ENCODE measurements at regions not wholly inside any gene's neighbourhood (a gene's known extent, or its start where the extent isn't known, plus 50 kb on each side); places are given as distances from the start of the nearest gene placed in this dataset.

DNA sequence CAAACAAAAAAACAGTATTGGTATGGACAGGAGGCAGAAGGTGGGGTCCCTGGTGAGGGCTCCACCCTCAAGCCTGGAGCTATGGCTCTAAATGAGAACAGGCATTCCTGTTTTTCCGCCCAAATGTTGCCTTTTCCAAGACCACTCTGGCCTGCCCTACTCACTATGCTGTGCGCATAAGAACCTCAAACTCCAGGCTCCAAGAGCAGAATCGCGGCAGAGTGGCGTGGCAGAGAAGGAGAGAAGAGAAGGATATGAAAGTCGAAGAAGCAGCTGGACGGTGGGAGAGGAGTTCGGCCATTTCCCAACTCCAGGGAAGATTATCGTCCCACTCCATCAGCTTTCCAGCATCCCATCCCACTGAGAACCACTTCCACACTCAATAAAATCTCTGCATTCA is 207.8 kb downstream of the FAT4 start:
- FAIRE-seq, result no peak
- BruUV-seq (replicated peaks), result no TSS peak
- H3K4me1 ChIP-seq (ENCODE audit: insufficient read depth, low read length), result no peaks in the 10 kb centered on the region
- H3K27ac ChIP-seq (ENCODE audit: extremely low read length, insufficient read depth, low read length), result no peak overlapping the region
- no peaks in the 10 kb centered on the region for H3K79me2 ChIP-seq (ENCODE audit: insufficient read depth, low read length)
- H4K20me1 ChIP-seq (ENCODE audit: insufficient read depth, low read length), result no peaks in the 10 kb centered on the region
- H3K27me3 ChIP-seq (ENCODE audit: control insufficient read depth in 1 of 2, insufficient read depth in 2 of 2, low read length in 2 of 2), result no peaks in the 10 kb centered on the region
- no peak overlapping the region for H3K4me2 ChIP-seq (ENCODE audit: low read depth, low read length)
- CTCF ChIA-PET (ENCODE audit: low intra/inter-chr PET ratio, low total read pairs), result no interaction called here
- no peak for DNase-seq (ENCODE audit: low spot score)
- no peaks in the 10 kb centered on the region for H3K9me3 ChIP-seq (ENCODE audit: low read length)
- no peak overlapping the region for H3K4me3 ChIP-seq (replicated peaks in 1 of 3; ENCODE audit: insufficient read depth in 1 of 3, low read depth in 2 of 3, low read length in 3 of 3)
- POLR2A ChIA-PET, result no interaction called here
- intact Hi-C loops (cut with micrococcal nuclease; ENCODE audit: unreplicated experiment), result loop anchor here (10.0 kb wide), 1 partner anchor 208 kb away; the partner anchor contains the start of gene FAT4
- no peaks in the 10 kb centered on the region for H3K36me3 ChIP-seq (replicated peaks in 1 of 2; ENCODE audit: control insufficient read depth in 1 of 2, insufficient read depth in 2 of 2, low read length in 2 of 2)
- no peak for TF ChIP-seq ZNF850 (CRISPR knock-in tag; conservative IDR thresholded peaks at IDR 0.05)
- no peak for TF ChIP-seq KDM1A (CRISPR knock-in tag; IDR thresholded peaks at IDR 0.05)
- TF ChIP-seq ZNF160 (CRISPR knock-in tag; IDR thresholded peaks at IDR 0.05), result no peak
- no peak for TF ChIP-seq ZNF513 (CRISPR knock-in tag; conservative IDR thresholded peaks at IDR 0.05)
- TF ChIP-seq, protein P1, sequence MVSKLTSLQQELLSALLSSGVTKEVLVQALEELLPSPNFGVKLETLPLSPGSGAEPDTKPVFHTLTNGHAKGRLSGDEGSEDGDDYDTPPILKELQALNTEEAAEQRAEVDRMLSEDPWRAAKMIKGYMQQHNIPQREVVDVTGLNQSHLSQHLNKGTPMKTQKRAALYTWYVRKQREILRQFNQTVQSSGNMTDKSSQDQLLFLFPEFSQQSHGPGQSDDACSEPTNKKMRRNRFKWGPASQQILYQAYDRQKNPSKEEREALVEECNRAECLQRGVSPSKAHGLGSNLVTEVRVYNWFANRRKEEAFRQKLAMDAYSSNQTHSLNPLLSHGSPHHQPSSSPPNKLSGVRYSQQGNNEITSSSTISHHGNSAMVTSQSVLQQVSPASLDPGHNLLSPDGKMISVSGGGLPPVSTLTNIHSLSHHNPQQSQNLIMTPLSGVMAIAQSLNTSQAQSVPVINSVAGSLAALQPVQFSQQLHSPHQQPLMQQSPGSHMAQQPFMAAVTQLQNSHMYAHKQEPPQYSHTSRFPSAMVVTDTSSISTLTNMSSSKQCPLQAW (CRISPR knock-in tag; IDR thresholded peaks at IDR 0.05), result no peak
- TF ChIP-seq ZBTB1 (CRISPR knock-in tag; IDR thresholded peaks at IDR 0.05; ENCODE audit: borderline replicate concordance), result no peak
- TF ChIP-seq SUZ12 (IDR thresholded peaks at IDR 0.05; ENCODE audit: low read depth, low read length), result no peak
- no peak for TF ChIP-seq PLRG1 (conservative IDR thresholded peaks at IDR 0.05)
- TF ChIP-seq ZNF83 (CRISPR knock-in tag; IDR thresholded peaks at IDR 0.05; ENCODE audit: borderline replicate concordance), result no peak
- no peak for TF ChIP-seq E2F1 (CRISPR knock-in tag; IDR thresholded peaks at IDR 0.05)
- TF ChIP-seq JUNB (CRISPR knock-in tag; IDR thresholded peaks at IDR 0.05; ENCODE audit: borderline replicate concordance), result no peak
- TF ChIP-seq SP2 (CRISPR knock-in tag; IDR thresholded peaks at IDR 0.05), result no peak
- TF ChIP-seq, protein P2, sequence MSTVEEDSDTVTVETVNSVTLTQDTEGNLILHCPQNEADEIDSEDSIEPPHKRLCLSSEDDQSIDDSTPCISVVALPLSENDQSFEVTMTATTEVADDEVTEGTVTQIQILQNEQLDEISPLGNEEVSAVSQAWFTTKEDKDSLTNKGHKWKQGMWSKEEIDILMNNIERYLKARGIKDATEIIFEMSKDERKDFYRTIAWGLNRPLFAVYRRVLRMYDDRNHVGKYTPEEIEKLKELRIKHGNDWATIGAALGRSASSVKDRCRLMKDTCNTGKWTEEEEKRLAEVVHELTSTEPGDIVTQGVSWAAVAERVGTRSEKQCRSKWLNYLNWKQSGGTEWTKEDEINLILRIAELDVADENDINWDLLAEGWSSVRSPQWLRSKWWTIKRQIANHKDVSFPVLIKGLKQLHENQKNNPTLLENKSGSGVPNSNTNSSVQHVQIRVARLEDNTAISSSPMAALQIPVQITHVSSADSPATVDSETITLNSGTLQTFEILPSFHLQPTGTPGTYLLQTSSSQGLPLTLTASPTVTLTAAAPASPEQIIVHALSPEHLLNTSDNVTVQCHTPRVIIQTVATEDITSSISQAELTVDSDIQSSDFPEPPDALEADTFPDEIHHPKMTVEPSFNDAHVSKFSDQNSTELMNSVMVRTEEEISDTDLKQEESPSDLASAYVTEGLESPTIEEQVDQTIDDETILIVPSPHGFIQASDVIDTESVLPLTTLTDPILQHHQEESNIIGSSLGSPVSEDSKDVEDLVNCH (CRISPR knock-in tag; IDR thresholded peaks at IDR 0.05), result no peak
- no peak for TF ChIP-seq ZNF563 (CRISPR knock-in tag; IDR thresholded peaks at IDR 0.05)
- TF ChIP-seq ZSCAN29 (CRISPR knock-in tag; conservative IDR thresholded peaks at IDR 0.05), result no peak
- no peak for TF ChIP-seq TEF (CRISPR knock-in tag; IDR thresholded peaks at IDR 0.05)
- no peak for TF ChIP-seq JUN (CRISPR knock-in tag; IDR thresholded peaks at IDR 0.05)
- H3K9ac ChIP-seq (ENCODE audit: insufficient read depth, low read depth, low read length), result no peak overlapping the region
- H2AFZ ChIP-seq (ENCODE audit: low read length), result no peak overlapping the region
- in situ Hi-C loops (cut with HindIII; ENCODE audit: extremely low pct_ligation_motif_present, low pct_unique_long_range_greater_than_20kb), result no loop called here
- WGBS (ENCODE audit: low lambda C conversion rate), result 73% methylated on average over 9 of the region's 9 CpGs
- no peak for ATAC-seq
